ENCODE measurements at regions not wholly inside any gene's neighbourhood (a gene's known extent, or its start where the extent isn't known, plus 50 kb on each side); places are given as distances from the start of the nearest gene placed in this dataset.
"Not testable (repeated sequence)": the region's sequence is repeated elsewhere in the genome, so short reads cannot be mapped to it uniquely, and the experiment has no call there.

- not testable (repeated sequence) for DNase-seq
These were observed 524.2 kb downstream of the CWH43 start for GRCh38 chr4:49510238-49510637.

- DNase-seq: not testable (repeated sequence)
These were observed 525.3 kb downstream of the CWH43 start for GRCh38 chr4:49511353-49511752.

GRCh38 chr4:49511881-49512491, 525.9 kb downstream of the CWH43 start:
- not testable (repeated sequence) for DNase-seq

- peak; percentile 25 for DNase-seq
These were observed 526.8 kb downstream of the CWH43 start for GRCh38 chr4:49512641-49513545.

GRCh38 chr4:49513546-49514115, 527.6 kb downstream of the CWH43 start:
- not testable (repeated sequence) for DNase-seq

- DNase-seq: peak; percentile 24
These were observed 528.2 kb downstream of the CWH43 start for GRCh38 chr4:49514171-49514699.

- not testable (repeated sequence) for DNase-seq
These were observed 528.8 kb downstream of the CWH43 start for GRCh38 chr4:49514841-49515240.

- DNase-seq: not testable (repeated sequence)
These were observed 529.2 kb downstream of the CWH43 start for GRCh38 chr4:49515241-49515640.

GRCh38 chr4:49516096-49516495, 530.0 kb downstream of the CWH43 start:
- DNase-seq: not testable (repeated sequence)

GRCh38 chr4:49516796-49517195, 530.7 kb downstream of the CWH43 start:
- no peak for DNase-seq

- not testable (repeated sequence) for DNase-seq
These were observed 531.6 kb downstream of the CWH43 start for GRCh38 chr4:49517485-49518205.

- DNase-seq: not testable (repeated sequence)
These were observed 533.3 kb downstream of the CWH43 start for GRCh38 chr4:49519150-49520035.

GRCh38 chr4:49523816-49524765, 538.0 kb downstream of the CWH43 start:
- not testable (repeated sequence) for DNase-seq

- DNase-seq: not testable (repeated sequence)
These were observed 573.0 kb downstream of the CWH43 start for GRCh38 chr4:49558916-49559676.

- not testable (repeated sequence) for DNase-seq
These were observed 574.2 kb downstream of the CWH43 start for GRCh38 chr4:49560131-49560816.

GRCh38 chr4:49560883-49561282, 574.8 kb downstream of the CWH43 start:
- DNase-seq: not testable (repeated sequence)

GRCh38 chr4:49570248-49570647, 584.2 kb downstream of the CWH43 start:
- not testable (repeated sequence) for DNase-seq

- DNase-seq: not testable (repeated sequence)
These were observed 587.7 kb downstream of the CWH43 start for GRCh38 chr4:49573666-49574215.

- DNase-seq: not testable (repeated sequence)
These were observed 589.2 kb downstream of the CWH43 start for GRCh38 chr4:49575250-49575649.
